Tibial nerve (tissue), 3 donors: ENCODE measurements at regions not wholly inside any gene's neighbourhood (a gene's known extent, or its start where the extent isn't known, plus 50 kb on each side); places are given as distances from the start of the nearest gene placed in this dataset.

Source experiments
- EP300 ChIP-seq, 2 donors: sonication (generic); formaldehyde crosslinking; IDR thresholded peaks; one replicate each; pipeline ENCODE4 v1.6.1; 2017; ENCODE audit warnings: antibody characterized with exemption in 2 of 2, mild to moderate bottlenecking in 1 of 2
- POLR2A ChIP-seq, 2 donors: fragments of 450-650 bp; IDR thresholded peaks; one replicate each; pipeline ENCODE4 v1.6.1; 2017; ENCODE audit warnings: antibody characterized with exemption in 2 of 2, mild to moderate bottlenecking in 2 of 2, moderate library complexity in 2 of 2

GRCh38 chr3:180420804-180421203 lies 181.2 kb upstream of the TTC14 start:
- TF ChIP-seq EP300 (IDR thresholded peaks at IDR 0.05), result no peak
- no peak for TF ChIP-seq POLR2A (IDR thresholded peaks at IDR 0.05)
